H9 (cell line): ENCODE measurements at regions not wholly inside any gene's neighbourhood (a gene's known extent, or its start where the extent isn't known, plus 50 kb on each side); places are given as distances from the start of the nearest gene placed in this dataset.

Experiments used
- DNase-seq: peaks from one replicate; pipeline ENCODE4 v3.0.0-alpha.2; 2017
- H2AFZ ChIP-seq: one replicate; pipeline ENCODE4 v1.6.1; 2013; ENCODE audit warnings: mild to moderate bottlenecking, low read length, control low read depth, moderate library complexity
- H2AK5ac ChIP-seq: 2 replicates; pipeline ENCODE4 v1.6.1; 2013; ENCODE audit warnings: low read length, control low read depth, mixed read lengths; ENCODE audit not compliant: insufficient read length
- H2BK120ac ChIP-seq: one replicate; pipeline ENCODE4 v1.6.1; 2013; ENCODE audit warnings: low read depth, mild to moderate bottlenecking, low read length, control low read depth, inconsistent platforms; ENCODE audit not compliant: poor library complexity, severe bottlenecking
- H2BK12ac ChIP-seq: 2 replicates; pipeline ENCODE4 v1.6.1; 2013; ENCODE audit warnings: low read length, control low read depth, mixed read lengths, low read depth; ENCODE audit not compliant: insufficient read length
- H2BK15ac ChIP-seq: 2 replicates; pipeline ENCODE4 v1.6.1; 2013; ENCODE audit warnings: low read depth, low read length, control low read depth
- H2BK20ac ChIP-seq: one replicate; pipeline ENCODE4 v1.6.1; 2013; ENCODE audit warnings: low read depth, mild to moderate bottlenecking, low read length, control low read depth, inconsistent platforms; ENCODE audit not compliant: poor library complexity, severe bottlenecking
- H2BK5ac ChIP-seq: 2 replicates; pipeline ENCODE4 v1.6.1; 2013; ENCODE audit warnings: low read length, control low read depth, mixed read lengths; ENCODE audit not compliant: insufficient read length
- H3K14ac ChIP-seq: 2 replicates; pipeline ENCODE4 v1.6.1; 2013; ENCODE audit warnings: low read length, control low read depth; ENCODE audit not compliant: insufficient read depth
- H3K18ac ChIP-seq: 2 replicates; pipeline ENCODE4 v1.6.1; 2013; ENCODE audit warnings: low read depth, mild to moderate bottlenecking, mixed read lengths, low read length, control low read depth; ENCODE audit not compliant: insufficient read length
- H3K23ac ChIP-seq: 2 replicates; pipeline ENCODE4 v1.6.1; 2013; ENCODE audit warnings: low read length, control low read depth, mixed read lengths, low read depth; ENCODE audit not compliant: insufficient read length
- H3K23me2 ChIP-seq: 2 replicates; pipeline ENCODE4 v1.6.1; 2013; ENCODE audit warnings: low read depth, mild to moderate bottlenecking, mixed read lengths, low read length, control low read depth; ENCODE audit not compliant: insufficient read length, poor library complexity, severe bottlenecking
- H3K27ac ChIP-seq: 2 replicates; pipeline ENCODE4 v1.5.1; 2013; ENCODE audit warnings: low read length, control low read depth, mixed read lengths, low read depth; ENCODE audit not compliant: insufficient read length
- H3K27me3 ChIP-seq: 2 replicates; pipeline ENCODE4 v1.6.1; 2013; ENCODE audit warnings: low read length, control low read depth, inconsistent platforms; ENCODE audit not compliant: insufficient read depth
- H3K4ac ChIP-seq: 2 replicates; pipeline ENCODE4 v1.6.1; 2013; ENCODE audit warnings: low read depth, mild to moderate bottlenecking, control low read depth, inconsistent platforms, low read length, moderate library complexity
- H3K4me1 ChIP-seq: 2 replicates; pipeline ENCODE4 v1.6.1; 2013; ENCODE audit warnings: low read length, control low read depth, inconsistent platforms; ENCODE audit not compliant: insufficient read depth
- H3K4me2 ChIP-seq: 2 replicates; pipeline ENCODE4 v1.6.1; 2013; ENCODE audit warnings: low read length, control low read depth, mixed read lengths; ENCODE audit not compliant: insufficient read length, insufficient read depth
- H3K56ac ChIP-seq: 2 replicates; pipeline ENCODE4 v1.6.1; 2013; ENCODE audit warnings: low read depth, mild to moderate bottlenecking, mixed read lengths, low read length, control low read depth; ENCODE audit not compliant: insufficient read length
- H3K79me1 ChIP-seq: 2 replicates; pipeline ENCODE4 v1.6.1; 2013; ENCODE audit warnings: low read depth, mild to moderate bottlenecking, moderate library complexity, low read length, control low read depth, inconsistent platforms; ENCODE audit not compliant: insufficient read depth, poor library complexity, severe bottlenecking
- H3K79me2 ChIP-seq: 2 replicates; pipeline ENCODE4 v1.6.1; 2013; ENCODE audit warnings: low read length, control low read depth, inconsistent platforms; ENCODE audit not compliant: insufficient read depth
- H3K9ac ChIP-seq: 2 replicates; pipeline ENCODE4 v1.6.1; 2013; ENCODE audit warnings: low read length, control low read depth, mixed read lengths; ENCODE audit not compliant: insufficient read length; ENCODE audit errors: extremely low read depth
- H3K9me3 ChIP-seq: one replicate; pipeline ENCODE4 v1.6.1; 2013; ENCODE audit warnings: low read depth, low read length, inconsistent platforms; ENCODE audit not compliant: control insufficient read depth
- H3T11ph ChIP-seq: one replicate; pipeline ENCODE4 v1.6.1; 2013; ENCODE audit warnings: mild to moderate bottlenecking, low read length, control low read depth, inconsistent platforms
- H4K20me1 ChIP-seq: one replicate; pipeline ENCODE4 v1.6.1; 2013; ENCODE audit not compliant: control insufficient read depth, insufficient read length, insufficient read depth
- H4K5ac ChIP-seq: 2 replicates; pipeline ENCODE4 v1.6.1; 2013; ENCODE audit warnings: low read depth, mild to moderate bottlenecking, mixed read lengths, low read length, control low read depth; ENCODE audit not compliant: insufficient read length
- H4K8ac ChIP-seq: replicated peaks from 2 replicates; pipeline ENCODE4 v1.6.1; 2013; ENCODE audit warnings: low read length, control low read depth, mixed read lengths, low read depth; ENCODE audit not compliant: insufficient read length
- H4K91ac ChIP-seq: 2 replicates; pipeline ENCODE4 v1.6.1; 2013; ENCODE audit warnings: low read depth, mild to moderate bottlenecking, moderate library complexity, mixed read lengths, low read length, control low read depth; ENCODE audit not compliant: insufficient read length
- H3K27ac Mint-ChIP-seq, 3 experiments: 2 replicates in 2 of 3; 3 replicates in 1 of 3; pipeline ENCODE4 v1.8.0; 2020 to 2021; ENCODE audit warnings: mixed read lengths in 3 of 3, mild to moderate bottlenecking in 1 of 3, moderate library complexity in 1 of 3
- H3K27me3 Mint-ChIP-seq: 2 replicates; pipeline ENCODE4 v1.8.0; 2021; ENCODE audit warnings: low read depth, mild to moderate bottlenecking, moderate library complexity, mixed read lengths
- H3K36me3 Mint-ChIP-seq, 3 experiments: 2 replicates in 2 of 3; 3 replicates in 1 of 3; pipeline ENCODE4 v1.8.0; 2020 to 2021; ENCODE audit warnings: low read depth in 3 of 3, mixed read lengths in 3 of 3; ENCODE audit not compliant: insufficient read depth in 1 of 3
- H3K4me1 Mint-ChIP-seq, 2 experiments: 2 replicates each; pipeline ENCODE4 v1.8.0; 2020; ENCODE audit warnings: mixed read lengths in 2 of 2
- H3K4me3 Mint-ChIP-seq, 2 experiments: 2 replicates in 1 of 2; 3 replicates in 1 of 2; pipeline ENCODE4 v1.8.0; 2020 to 2021; ENCODE audit warnings: mild to moderate bottlenecking in 2 of 2, mixed read lengths in 2 of 2, moderate library complexity in 1 of 2
- H3K9me3 Mint-ChIP-seq, 2 experiments: 2 replicates in 1 of 2; 3 replicates in 1 of 2; pipeline ENCODE4 v1.8.0; 2020; ENCODE audit warnings: mild to moderate bottlenecking in 2 of 2, mixed read lengths in 2 of 2, moderate library complexity in 1 of 2
- WGBS: extraction: QIAGEN DNeasy Blood & Tissue Kit; methylation state at CpG from one replicate; pipeline ENCODE4 v1.1.7; 2013; ENCODE audit warnings: missing lambda C conversion rate, low lambda C conversion rate, mixed read lengths; ENCODE audit not compliant: insufficient read length; ENCODE audit errors: extremely low coverage; 5-methylcytosine and 5-hydroxymethylcytosine counted together
- TF ChIP-seq, protein P1 (sequence below): fragments of 200-600 bp; sonication (generic); conservative IDR thresholded peaks from 3 replicates; pipeline ENCODE4 v1.8.0; 2021; ENCODE audit warnings: antibody characterized with exemption, mild to moderate bottlenecking

GRCh38 chr2:177024765-177025164, 187.8 kb upstream of the HNRNPA3 start:
- Histone ChIP-seq H3K18ac (no peak overlapping the region), H2AK5ac (no peak overlapping the region), H3K23ac (no peak overlapping the region), H3K9ac (no peak overlapping the region), H3K27ac (no peak overlapping the region), H3K56ac (no peak overlapping the region), H4K20me1 (no peaks in the 10 kb centered on the region), H3K79me1 (no peaks in the 10 kb centered on the region), H4K8ac (no peak overlapping the region), H2BK20ac (no peak overlapping the region), H2BK12ac (no peak overlapping the region), H4K5ac (no peak overlapping the region), H2BK5ac (no peak overlapping the region), H3K79me2 (no peaks in the 10 kb centered on the region), H3K4me2 (no peak overlapping the region), H4K91ac (no peak overlapping the region), H3K23me2 (no peaks in the 10 kb centered on the region), H3T11ph (no peak overlapping the region), H2BK15ac (no peak overlapping the region), H3K4me1 (peaks cover 2% of the 10 kb centered on the region; the same call in 1 of the 2 replicates), H3K9me3 (no peaks in the 10 kb centered on the region), H3K4ac (no peak overlapping the region), H3K27me3 (no peaks in the 10 kb centered on the region), H2BK120ac (no peak overlapping the region), H3K14ac (no peak overlapping the region), H2AFZ (no peak overlapping the region)
- Mint-ChIP-seq H3K27me3 (no peaks in the 10 kb centered on the region), H3K4me3 (no peak overlapping the region), H3K36me3 (no peaks in the 10 kb centered on the region), H3K9me3 (no peaks in the 10 kb centered on the region), H3K27ac (no peak overlapping the region), H3K4me1 (peaks cover 6 to 7% of the 10 kb centered on the region in 2 experiments; a peak in 2 of 4 replicates)
- WGBS = no CpG with 5 or more reads among the region's 5 CpGs
- DNase-seq = no peak
- TF ChIP-seq, protein P1, sequence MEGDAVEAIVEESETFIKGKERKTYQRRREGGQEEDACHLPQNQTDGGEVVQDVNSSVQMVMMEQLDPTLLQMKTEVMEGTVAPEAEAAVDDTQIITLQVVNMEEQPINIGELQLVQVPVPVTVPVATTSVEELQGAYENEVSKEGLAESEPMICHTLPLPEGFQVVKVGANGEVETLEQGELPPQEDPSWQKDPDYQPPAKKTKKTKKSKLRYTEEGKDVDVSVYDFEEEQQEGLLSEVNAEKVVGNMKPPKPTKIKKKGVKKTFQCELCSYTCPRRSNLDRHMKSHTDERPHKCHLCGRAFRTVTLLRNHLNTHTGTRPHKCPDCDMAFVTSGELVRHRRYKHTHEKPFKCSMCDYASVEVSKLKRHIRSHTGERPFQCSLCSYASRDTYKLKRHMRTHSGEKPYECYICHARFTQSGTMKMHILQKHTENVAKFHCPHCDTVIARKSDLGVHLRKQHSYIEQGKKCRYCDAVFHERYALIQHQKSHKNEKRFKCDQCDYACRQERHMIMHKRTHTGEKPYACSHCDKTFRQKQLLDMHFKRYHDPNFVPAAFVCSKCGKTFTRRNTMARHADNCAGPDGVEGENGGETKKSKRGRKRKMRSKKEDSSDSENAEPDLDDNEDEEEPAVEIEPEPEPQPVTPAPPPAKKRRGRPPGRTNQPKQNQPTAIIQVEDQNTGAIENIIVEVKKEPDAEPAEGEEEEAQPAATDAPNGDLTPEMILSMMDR = no peak
